HUES6 (cell line): ENCODE measurements at regions not wholly inside any gene's neighbourhood (a gene's known extent, or its start where the extent isn't known, plus 50 kb on each side); places are given as distances from the start of the nearest gene placed in this dataset.

Source experiments
- H3K27ac ChIP-seq: 2 replicates; pipeline ENCODE4 v1.7.0; 2013; ENCODE audit warnings: low read depth, mild to moderate bottlenecking, low read length, inconsistent platforms
- H3K27me3 ChIP-seq: 2 replicates; pipeline ENCODE4 v1.6.1; 2013; ENCODE audit warnings: low read length; ENCODE audit not compliant: control insufficient read depth, insufficient read depth
- H3K36me3 ChIP-seq: 2 replicates; pipeline ENCODE4 v1.6.1; 2013; ENCODE audit warnings: low read length; ENCODE audit not compliant: control insufficient read depth, insufficient read depth
- H3K4me1 ChIP-seq: 2 replicates; pipeline ENCODE4 v1.6.1; 2013; ENCODE audit warnings: low read length; ENCODE audit not compliant: control insufficient read depth, insufficient read depth
- H3K4me3 ChIP-seq: 2 replicates; pipeline ENCODE4 v1.5.1; 2013; ENCODE audit warnings: low read depth, low read length
- H3K9ac ChIP-seq: one replicate; pipeline ENCODE4 v1.6.1; 2013; ENCODE audit warnings: mild to moderate bottlenecking, low read length
- H3K9me3 ChIP-seq: 2 replicates; pipeline ENCODE4 v1.6.1; 2013; ENCODE audit warnings: low read depth, low read length; ENCODE audit not compliant: control insufficient read depth, insufficient read depth

DNA sequence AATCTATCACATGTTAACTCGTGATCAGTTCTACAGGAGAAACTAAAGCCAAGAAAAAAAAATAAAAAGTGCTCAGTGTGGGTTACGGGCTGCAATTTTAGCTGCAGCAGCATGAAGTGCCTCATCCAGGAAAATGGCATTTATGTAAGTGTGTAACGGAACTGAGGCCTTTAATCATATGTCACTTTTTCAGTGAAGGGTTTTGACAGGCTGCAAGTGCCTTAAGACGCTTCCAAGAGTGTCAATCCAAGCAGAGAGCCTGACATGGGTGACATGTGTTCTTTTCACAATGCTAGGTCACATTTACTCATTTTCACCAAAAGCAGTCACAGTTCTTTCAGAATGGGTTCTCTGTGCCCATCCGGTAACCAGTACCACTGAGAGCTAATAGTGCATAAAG is 604.6 kb downstream of the RAB28 start:
- no peaks in the 10 kb centered on the region for H3K4me1 ChIP-seq
- H3K9ac ChIP-seq = no peak overlapping the region
- H3K27ac ChIP-seq = no peak overlapping the region
- no peak overlapping the region for H3K4me3 ChIP-seq
- H3K9me3 ChIP-seq = 0 out of 2 replicates have a peak, but pooled peaks cover 3% of the 10 kb centered on the region
- H3K36me3 ChIP-seq = no peaks in the 10 kb centered on the region
- H3K27me3 ChIP-seq = no peaks in the 10 kb centered on the region

DNA sequence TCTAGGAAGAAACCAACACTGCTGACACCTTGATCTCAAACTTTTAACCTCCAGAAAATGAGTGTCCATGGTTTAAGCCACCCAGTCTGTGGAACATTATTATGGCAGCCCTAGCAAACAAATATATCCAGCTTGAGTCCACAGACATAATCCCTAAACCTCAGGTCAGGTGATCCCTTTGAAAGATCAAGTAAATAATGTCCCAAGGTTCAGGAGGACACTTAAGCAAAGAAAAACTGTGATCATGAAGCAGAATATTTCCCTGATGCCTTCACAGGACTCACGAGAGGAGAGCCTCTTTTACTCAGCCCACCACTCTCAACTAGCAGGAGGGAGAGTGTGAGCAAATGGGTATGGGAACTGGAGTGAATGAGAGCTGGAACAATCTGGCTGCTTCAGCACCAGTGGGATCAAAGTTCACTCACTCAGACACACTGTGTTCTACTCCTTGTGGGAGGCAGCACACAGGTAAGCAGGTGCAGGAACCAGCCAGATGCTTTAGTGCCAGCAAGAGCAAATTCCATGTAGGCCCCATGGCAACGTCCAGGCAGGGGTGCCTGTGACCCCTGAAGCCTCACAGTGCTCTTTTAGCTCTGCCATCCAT is 608.4 kb downstream of the RAB28 start:
- Histone ChIP-seq H3K27ac (no peak overlapping the region), H3K36me3 (no peaks in the 10 kb centered on the region), H3K27me3 (no peaks in the 10 kb centered on the region), H3K9ac (no peak overlapping the region), H3K9me3 (0 out of 2 replicates have a peak, but pooled peaks cover 2% of the 10 kb centered on the region), H3K4me1 (no peaks in the 10 kb centered on the region), H3K4me3 (no peak overlapping the region)

- Histone ChIP-seq H3K36me3 (no peaks in the 10 kb centered on the region), H3K4me1 (no peaks in the 10 kb centered on the region), H3K9me3 (no peaks in the 10 kb centered on the region), H3K27me3 (no peaks in the 10 kb centered on the region), H3K4me3 (no peak overlapping the region), H3K27ac (no peak overlapping the region), H3K9ac (no peak overlapping the region)
Observed at GRCh38 chr4:12873351-12873750, 610.8 kb downstream of the RAB28 start.

GRCh38 chr4:12861422-12861821 is 622.7 kb downstream of the RAB28 start:
- Histone ChIP-seq H3K9ac (no peak overlapping the region), H3K27ac (no peak overlapping the region), H3K36me3 (no peaks in the 10 kb centered on the region), H3K4me3 (no peak overlapping the region), H3K9me3 (no peaks in the 10 kb centered on the region), H3K27me3 (no peaks in the 10 kb centered on the region), H3K4me1 (no peaks in the 10 kb centered on the region)

DNA sequence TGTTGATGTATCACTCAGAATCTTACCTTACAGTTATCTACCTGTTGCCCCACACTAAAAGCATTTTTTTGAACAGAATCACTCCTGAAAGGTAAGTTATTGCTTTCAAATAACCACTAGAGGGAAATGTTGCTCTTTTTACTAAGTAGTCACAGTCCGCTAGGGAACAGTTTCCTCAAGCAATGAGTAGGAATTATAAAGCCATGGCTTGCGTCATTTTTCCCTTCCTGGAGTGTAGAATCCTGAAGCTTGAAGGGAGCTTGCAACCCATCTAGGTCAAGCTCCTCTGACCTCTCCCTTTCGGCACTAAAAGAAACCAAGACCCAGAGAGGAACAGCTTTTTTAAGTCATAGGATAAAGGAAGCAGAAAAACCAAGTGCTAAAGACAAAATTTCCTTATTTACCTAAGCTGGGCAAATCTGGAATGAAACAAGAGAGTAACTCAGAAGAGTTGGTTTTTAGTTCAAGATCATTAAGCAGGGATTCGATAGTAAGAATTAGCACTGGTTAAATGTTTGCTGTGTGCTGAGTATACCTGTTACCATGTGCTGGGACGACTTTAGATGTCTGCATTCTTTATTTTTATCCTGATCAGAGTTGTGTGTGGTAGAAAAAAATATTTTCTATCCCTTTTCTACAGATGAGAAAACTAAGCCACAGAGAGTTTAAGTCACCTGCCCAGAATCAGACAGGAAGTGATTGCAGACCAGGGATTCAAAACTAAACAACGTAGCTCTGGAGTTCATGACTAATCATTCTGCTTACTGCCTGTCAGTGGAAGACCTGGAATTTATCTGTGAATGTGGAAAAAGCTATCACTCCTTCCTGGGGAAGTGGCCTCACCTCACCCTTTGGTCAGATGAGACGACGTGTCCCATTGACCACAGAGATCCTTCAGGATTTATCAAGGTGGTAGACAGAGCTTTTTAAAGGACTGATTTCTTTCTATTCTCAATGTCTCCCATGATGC is 631.5 kb downstream of the RAB28 start:
- H3K9ac ChIP-seq = no peak overlapping the region
- H3K4me1 ChIP-seq = no peaks in the 10 kb centered on the region; the same call in 1 of the 2 replicates
- no peaks in the 10 kb centered on the region for H3K36me3 ChIP-seq
- no peaks in the 10 kb centered on the region for H3K27me3 ChIP-seq
- no peak overlapping the region for H3K27ac ChIP-seq
- no peak overlapping the region for H3K4me3 ChIP-seq
- no peaks in the 10 kb centered on the region for H3K9me3 ChIP-seq

DNA sequence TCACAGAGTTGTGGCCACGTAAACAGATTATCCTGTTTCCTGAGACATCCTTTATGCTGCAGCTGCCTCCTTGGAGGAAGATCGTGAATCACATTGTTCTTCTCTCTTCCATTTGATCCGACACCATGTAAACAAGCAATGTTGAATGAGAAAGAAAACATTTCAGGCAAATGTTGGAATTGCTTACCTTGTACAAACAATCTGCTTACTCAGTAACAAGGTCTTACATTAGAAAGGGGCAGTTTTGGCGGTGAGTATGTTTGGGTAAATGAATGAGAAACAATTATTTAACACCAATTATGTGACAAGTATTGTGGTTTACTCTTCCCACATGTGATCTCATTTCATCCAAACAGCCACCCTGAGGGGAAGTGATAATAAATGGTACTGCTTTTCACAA is 637.8 kb downstream of the RAB28 start:
- no peak overlapping the region for H3K9ac ChIP-seq
- no peak overlapping the region for H3K27ac ChIP-seq
- H3K9me3 ChIP-seq = no peaks in the 10 kb centered on the region
- no peak overlapping the region for H3K4me3 ChIP-seq
- no peaks in the 10 kb centered on the region for H3K27me3 ChIP-seq
- H3K4me1 ChIP-seq = peaks cover 7% of the 10 kb centered on the region
- no peaks in the 10 kb centered on the region for H3K36me3 ChIP-seq

DNA sequence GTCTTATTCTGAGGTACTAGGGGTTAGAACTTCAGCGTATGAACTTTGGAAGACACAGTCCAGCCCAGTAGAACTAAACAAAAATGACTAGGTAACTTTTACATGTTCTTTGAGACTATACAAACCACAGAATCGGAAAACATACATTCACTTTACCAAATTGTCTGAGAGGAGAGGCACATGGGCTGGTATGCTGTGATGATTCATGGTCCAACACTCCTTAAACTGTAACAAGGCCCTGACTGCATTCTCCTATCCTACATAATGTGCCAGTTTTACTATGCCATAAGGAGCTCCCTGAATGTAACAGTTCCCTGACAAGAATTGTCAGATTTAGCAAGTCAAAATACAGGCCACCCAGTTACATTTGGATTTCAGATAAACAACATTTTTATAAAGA is 640.0 kb downstream of the RAB28 start:
- Histone ChIP-seq H3K9ac (no peak overlapping the region), H3K4me1 (peaks cover 7% of the 10 kb centered on the region), H3K27ac (no peak overlapping the region)

GRCh38 chr4:12827966-12828365 is 656.2 kb downstream of the RAB28 start:
- H3K9ac ChIP-seq = no peak overlapping the region
- H3K9me3 ChIP-seq = no peaks in the 10 kb centered on the region
- H3K36me3 ChIP-seq = no peaks in the 10 kb centered on the region
- H3K27ac ChIP-seq = no peak overlapping the region
- no peaks in the 10 kb centered on the region for H3K4me1 ChIP-seq
- no peaks in the 10 kb centered on the region for H3K27me3 ChIP-seq
- H3K4me3 ChIP-seq = no peak overlapping the region

More for the DNA sequence above, 640.0 kb downstream of the RAB28 start:
- no peaks in the 10 kb centered on the region for H3K36me3 ChIP-seq
- H3K27me3 ChIP-seq = no peaks in the 10 kb centered on the region
- no peaks in the 10 kb centered on the region for H3K9me3 ChIP-seq
- H3K4me3 ChIP-seq = no peak overlapping the region

DNA sequence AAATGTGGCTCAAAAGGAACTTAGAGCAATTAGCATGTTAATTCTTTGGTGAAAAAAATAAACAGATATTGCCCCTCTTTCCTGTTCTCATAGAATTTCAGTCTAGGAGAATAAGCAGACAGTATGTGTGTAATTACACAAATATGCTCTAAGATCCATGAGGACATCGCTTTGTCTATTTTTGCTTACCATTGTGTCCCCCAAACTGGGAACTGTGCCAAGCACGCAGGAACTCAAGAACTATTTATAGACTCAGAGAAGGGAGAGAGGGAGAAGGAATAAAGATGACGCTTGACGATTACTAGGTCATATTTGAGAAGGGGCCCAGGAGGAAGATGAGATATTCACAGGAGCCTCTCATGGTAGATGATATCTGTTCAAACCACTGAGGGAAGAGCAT is 692.6 kb downstream of the RAB28 start:
- Histone ChIP-seq H3K4me3 (no peak overlapping the region), H3K27ac (no peak overlapping the region), H3K4me1 (no peaks in the 10 kb centered on the region), H3K9me3 (no peaks in the 10 kb centered on the region), H3K36me3 (no peaks in the 10 kb centered on the region), H3K27me3 (no peaks in the 10 kb centered on the region), H3K9ac (no peak overlapping the region)

GRCh38 chr4:12787261-12787660 is 696.9 kb downstream of the RAB28 start:
- H3K27me3 ChIP-seq = no peaks in the 10 kb centered on the region
- H3K27ac ChIP-seq = no peak overlapping the region
- no peaks in the 10 kb centered on the region for H3K36me3 ChIP-seq
- H3K9ac ChIP-seq = no peak overlapping the region
- no peaks in the 10 kb centered on the region for H3K9me3 ChIP-seq
- H3K4me1 ChIP-seq = no peaks in the 10 kb centered on the region
- H3K4me3 ChIP-seq = no peak overlapping the region

DNA sequence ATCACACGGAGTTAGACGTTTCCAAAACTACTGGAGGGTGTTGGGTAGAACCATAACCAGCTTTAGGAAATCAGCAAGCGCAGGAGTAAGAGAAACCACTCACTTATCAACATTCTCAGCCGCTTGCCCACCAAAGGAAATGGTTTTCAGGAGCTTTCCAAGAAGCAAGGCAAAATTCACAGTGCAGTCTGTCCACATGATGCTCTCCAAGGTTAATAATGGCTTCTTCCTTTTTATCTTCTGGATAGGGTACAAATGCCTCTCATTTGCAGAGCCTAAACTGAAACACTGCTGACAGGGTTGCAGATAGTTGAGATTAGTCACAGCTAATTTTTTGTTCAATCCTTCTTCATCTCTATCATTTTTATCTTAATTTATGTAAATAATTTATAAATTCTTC is 705.4 kb downstream of the RAB28 start:
- H3K36me3 ChIP-seq = no peaks in the 10 kb centered on the region
- H3K4me3 ChIP-seq = no peak overlapping the region
- H3K9ac ChIP-seq = no peak overlapping the region
- no peaks in the 10 kb centered on the region for H3K9me3 ChIP-seq
- H3K4me1 ChIP-seq = no peaks in the 10 kb centered on the region
- H3K27me3 ChIP-seq = no peaks in the 10 kb centered on the region
- no peak overlapping the region for H3K27ac ChIP-seq
